GM12891 (cell line): ENCODE measurements at regions not wholly inside any gene's neighbourhood (a gene's known extent, or its start where the extent isn't known, plus 50 kb on each side); places are given as distances from the start of the nearest gene placed in this dataset.

Source experiments
- POLR2A ChIP-seq: IDR thresholded peaks from 2 replicates; pipeline ENCODE4 v1.6.1; 2011; ENCODE audit warnings: low read depth, low read length, control low read depth
- POLR2AphosphoS5 ChIP-seq: IDR thresholded peaks from 2 replicates; pipeline ENCODE4 v1.6.1; 2011; ENCODE audit warnings: low read depth, low read length, control low read depth
- TAF1 ChIP-seq: IDR thresholded peaks from 2 replicates; pipeline ENCODE4 v1.6.1; 2011; ENCODE audit warnings: low read depth, low read length, control low read depth

DNA sequence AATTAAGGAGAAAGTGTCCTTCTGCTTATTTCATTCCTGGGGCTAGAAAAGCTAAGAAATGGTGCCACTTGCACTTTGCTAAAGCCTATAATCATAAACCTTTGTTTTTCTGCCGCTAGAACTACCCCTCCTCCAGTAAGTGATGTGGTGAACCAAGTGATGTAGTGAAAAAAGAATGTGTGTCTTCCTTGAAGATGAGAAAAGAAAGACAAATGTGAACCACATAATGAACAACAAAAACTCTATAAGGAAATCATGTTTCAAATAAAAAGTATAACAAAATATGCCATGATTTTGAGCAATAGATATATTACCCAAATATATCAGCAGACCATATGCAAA lies 179.0 kb upstream of the SGCD start:
- TF ChIP-seq POLR2A (no peak), POLR2AphosphoS5 (no peak), TAF1 (no peak)
